Astrocyte of the cerebellum (primary cell): ENCODE measurements at regions not wholly inside any gene's neighbourhood (a gene's known extent, or its start where the extent isn't known, plus 50 kb on each side); places are given as distances from the start of the nearest gene placed in this dataset.
A peak's percentile ranks its signal among the peaks of the same experiment; 100 is the strongest.
"Not testable (repeated sequence)": the region's sequence is repeated elsewhere in the genome, so short reads cannot be mapped to it uniquely, and the experiment has no call there.

Experiments used
- DNase-seq: peaks from one replicate; pipeline ENCODE4 v3.0.0-alpha.2; 2011; ENCODE audit warnings: low read depth
- H3K4me3 ChIP-seq: 2 replicates; pipeline ENCODE4 v1.5.1; 2011; ENCODE audit warnings: mild to moderate bottlenecking, low read depth, low read length, moderate library complexity
- CTCF ChIP-seq: IDR thresholded peaks from 2 replicates; pipeline ENCODE4 v1.5.1; 2012; ENCODE audit warnings: low read length, low read depth, moderate library complexity, mild to moderate bottlenecking; ENCODE audit errors: missing control alignments
- in situ Hi-C: cut with HindIII; loops from 2 replicates; pipeline ENCODE4 v1.10.0; 2017; ENCODE audit warnings: low sequenced_read_pairs

- TF ChIP-seq CTCF: no peak
- DNase-seq: no peak
- H3K4me3 ChIP-seq: no peak overlapping the region
- in situ Hi-C loops: no loop called here
Observed at GRCh38 chr2:146540271-146540932, 1304.4 kb upstream of the ACVR2A start.

GRCh38 chr2:146539739-146540138, 1305.1 kb upstream of the ACVR2A start:
- in situ Hi-C loops, DNase-seq: not testable (repeated sequence)

GRCh38 chr2:146537477-146537876, 1307.4 kb upstream of the ACVR2A start:
- DNase-seq: no peak
- in situ Hi-C loops: no loop called here
- no peak overlapping the region for H3K4me3 ChIP-seq
- no peak for TF ChIP-seq CTCF

More at GRCh38 chr2:146539739-146540138, 1305.1 kb upstream of the ACVR2A start:
- H3K4me3 ChIP-seq: not testable (repeated sequence)

GRCh38 chr2:146532509-146533147, 1312.2 kb upstream of the ACVR2A start:
- H3K4me3 ChIP-seq: no peak overlapping the region
- TF ChIP-seq CTCF: no peak
- DNase-seq: no peak
- in situ Hi-C loops: no loop called here

GRCh38 chr2:146532009-146532408, 1312.8 kb upstream of the ACVR2A start:
- in situ Hi-C loops: no loop called here
- no peak for TF ChIP-seq CTCF
- no peak for DNase-seq
- no peak overlapping the region for H3K4me3 ChIP-seq

- DNase-seq: no peak
- in situ Hi-C loops: no loop called here
- no peak for TF ChIP-seq CTCF
- no peak overlapping the region for H3K4me3 ChIP-seq
Observed at GRCh38 chr2:146530886-146531285, 1313.9 kb upstream of the ACVR2A start.

- DNase-seq: peak; percentile 2
- TF ChIP-seq CTCF: no peak
- no peak overlapping the region for H3K4me3 ChIP-seq
- in situ Hi-C loops: no loop called here
Observed at GRCh38 chr2:146527166-146527565, 1317.7 kb upstream of the ACVR2A start.
